ENCODE measurements at regions not wholly inside any gene's neighbourhood (a gene's known extent, or its start where the extent isn't known, plus 50 kb on each side); places are given as distances from the start of the nearest gene placed in this dataset.

- TF ChIP-seq CTCF (IDR thresholded peaks at IDR 0.05), result no peak
- TF ChIP-seq EP300 (IDR thresholded peaks at IDR 0.05), result no peak
These were observed 179.3 kb downstream of the RNF152 start for GRCh38 chr18:61713502-61713901.
